CD4-positive, alpha-beta T cell (primary cell): ENCODE measurements at regions not wholly inside any gene's neighbourhood (a gene's known extent, or its start where the extent isn't known, plus 50 kb on each side); places are given as distances from the start of the nearest gene placed in this dataset.

Source experiments
- ATAC-seq: fragments of 200-7000 bp; cut with Tn5 transposase; one replicate; pipeline ENCODE4 v1.10.0; 2022; ENCODE audit warnings: mild to moderate bottlenecking; ENCODE audit not compliant: poor library complexity
- CTCF ChIA-PET: fragments of 350-600 bp; sonication (Branson Sonifier 250); formaldehyde crosslinking; loops from one replicate; lab custom pipeline; 2021; ENCODE audit warnings: antibody characterized with exemption, inconsistent platforms; lab: Charles Lee
- POLR2A ChIA-PET: fragments of 350-600 bp; sonication (Branson Sonifier 250); formaldehyde crosslinking; loops from one replicate; lab custom pipeline; 2021; ENCODE audit warnings: antibody characterized with exemption, inconsistent platforms; lab: Charles Lee
- DNase-seq, 14 experiments: peaks; one replicate each; pipeline ENCODE4 v3.0.0-alpha.2; 2013 to 2020; ENCODE audit warnings: mixed read lengths in 2 of 14
- H3K27ac ChIP-seq, 2 donors: one replicate each; pipeline versions ENCODE4 v1.5.1 to v1.7.0; 2013; ENCODE audit warnings: low read length in 2 of 2, low read depth in 1 of 2, mild to moderate bottlenecking in 1 of 2
- H3K27me3 ChIP-seq, 2 experiments: 1 replicate in 1 of 2; 2 replicates in 1 of 2; pipeline versions ENCODE4 v1.6.1 to v1.7.0; 2013; ENCODE audit warnings: low read length in 2 of 2, control low read depth in 1 of 2, mild to moderate bottlenecking in 1 of 2, moderate library complexity in 1 of 2; ENCODE audit not compliant: insufficient read depth in 2 of 2, control insufficient read depth in 1 of 2
- H3K36me3 ChIP-seq: one replicate; pipeline ENCODE4 v1.6.1; 2013; ENCODE audit warnings: low read length, control low read depth; ENCODE audit not compliant: insufficient read depth
- H3K4me1 ChIP-seq: one replicate; pipeline ENCODE4 v1.6.1; 2013; ENCODE audit warnings: low read length, control low read depth; ENCODE audit not compliant: insufficient read depth
- H3K4me3 ChIP-seq: one replicate; pipeline ENCODE4 v1.5.1; 2013; ENCODE audit warnings: mild to moderate bottlenecking, low read length, moderate library complexity
- H3K9me3 ChIP-seq, 2 experiments: 1 replicate in 1 of 2; 2 replicates in 1 of 2; pipeline versions ENCODE4 v1.6.1 to v1.7.0; 2013; ENCODE audit warnings: low read length in 2 of 2, mild to moderate bottlenecking in 2 of 2, control low read depth in 1 of 2, moderate library complexity in 1 of 2; ENCODE audit not compliant: control insufficient read depth in 1 of 2, insufficient read depth in 1 of 2
- H3K27ac Mint-ChIP-seq: one replicate; pipeline ENCODE4 v1.8.0; 2020; ENCODE audit warnings: mixed read lengths
- H3K27me3 Mint-ChIP-seq: one replicate; pipeline ENCODE4 v1.8.0; 2021; ENCODE audit warnings: mixed read lengths
- H3K36me3 Mint-ChIP-seq: one replicate; pipeline ENCODE4 v1.8.0; 2021; ENCODE audit warnings: low read depth, mixed read lengths
- H3K4me1 Mint-ChIP-seq: one replicate; pipeline ENCODE4 v1.8.0; 2021; ENCODE audit warnings: low read depth, mixed read lengths
- H3K4me3 Mint-ChIP-seq: one replicate; pipeline ENCODE4 v1.8.0; 2020; ENCODE audit warnings: mild to moderate bottlenecking, mixed read lengths
- H3K9me3 Mint-ChIP-seq: one replicate; pipeline ENCODE4 v1.8.0; 2020; ENCODE audit warnings: mixed read lengths
- intact Hi-C, 2 experiments: fragments of 100-400 bp; cut with DNase I in 1 of 2; cut with micrococcal nuclease in 1 of 2; formaldehyde crosslinking; loops; one replicate each; pipeline versions ENCODE4 v1.15.1 to v1.9.0; 2023 to 2025; cut with DNase I, micrococcal nuclease
- TF ChIP-seq, protein P1 (sequence below): fragments of 200-600 bp; IDR thresholded peaks from one replicate; pipeline ENCODE4 v1.8.0; 2022; ENCODE audit warnings: antibody characterized with exemption, mild to moderate bottlenecking

DNA sequence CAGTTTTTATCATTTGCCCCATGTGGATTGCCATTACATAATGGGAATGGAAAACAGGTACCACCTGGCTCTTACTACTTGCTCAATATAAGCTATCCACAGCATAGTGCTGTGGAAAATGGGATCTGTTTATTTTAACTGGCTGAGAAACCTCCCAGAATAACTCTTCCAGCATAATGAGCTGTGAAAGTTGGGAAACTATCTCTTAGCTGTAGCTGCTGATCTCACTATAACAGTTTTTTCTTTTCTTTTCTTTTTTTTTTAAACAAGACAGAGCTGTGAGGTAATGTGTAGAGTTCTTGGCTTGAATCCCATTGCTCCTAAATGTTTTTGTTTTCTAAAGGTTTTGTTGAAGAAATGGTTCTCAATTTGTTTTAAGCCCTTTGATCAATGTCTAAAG is 988.3 kb downstream of the PCDH19 start:
- TF ChIP-seq, protein P1, sequence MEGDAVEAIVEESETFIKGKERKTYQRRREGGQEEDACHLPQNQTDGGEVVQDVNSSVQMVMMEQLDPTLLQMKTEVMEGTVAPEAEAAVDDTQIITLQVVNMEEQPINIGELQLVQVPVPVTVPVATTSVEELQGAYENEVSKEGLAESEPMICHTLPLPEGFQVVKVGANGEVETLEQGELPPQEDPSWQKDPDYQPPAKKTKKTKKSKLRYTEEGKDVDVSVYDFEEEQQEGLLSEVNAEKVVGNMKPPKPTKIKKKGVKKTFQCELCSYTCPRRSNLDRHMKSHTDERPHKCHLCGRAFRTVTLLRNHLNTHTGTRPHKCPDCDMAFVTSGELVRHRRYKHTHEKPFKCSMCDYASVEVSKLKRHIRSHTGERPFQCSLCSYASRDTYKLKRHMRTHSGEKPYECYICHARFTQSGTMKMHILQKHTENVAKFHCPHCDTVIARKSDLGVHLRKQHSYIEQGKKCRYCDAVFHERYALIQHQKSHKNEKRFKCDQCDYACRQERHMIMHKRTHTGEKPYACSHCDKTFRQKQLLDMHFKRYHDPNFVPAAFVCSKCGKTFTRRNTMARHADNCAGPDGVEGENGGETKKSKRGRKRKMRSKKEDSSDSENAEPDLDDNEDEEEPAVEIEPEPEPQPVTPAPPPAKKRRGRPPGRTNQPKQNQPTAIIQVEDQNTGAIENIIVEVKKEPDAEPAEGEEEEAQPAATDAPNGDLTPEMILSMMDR: no peak
- Mint-ChIP-seq H3K4me3 (no peak overlapping the region), H3K36me3 (no peaks in the 10 kb centered on the region), H3K27me3 (no peaks in the 10 kb centered on the region), H3K9me3 (no peaks in the 10 kb centered on the region), H3K27ac (no peak overlapping the region), H3K4me1 (no peaks in the 10 kb centered on the region)
- no peak overlapping the region for H3K4me3 ChIP-seq
- H3K4me1 ChIP-seq: no peaks in the 10 kb centered on the region
- H3K27me3 ChIP-seq: no peaks in the 10 kb centered on the region
- no peaks in the 10 kb centered on the region for H3K9me3 ChIP-seq
- ChIA-PET CTCF (interaction anchor here (0.6 kb wide), 1 partner anchor 1456 kb away, joined by 4 read pairs; no protein-coding TSS in a partner anchor), POLR2A (no interaction called here)
- intact Hi-C loops: no loop called here
- ATAC-seq (no peak), DNase-seq (no peak)
- no peaks in the 10 kb centered on the region for H3K36me3 ChIP-seq
- no peak overlapping the region for H3K27ac ChIP-seq

DNA sequence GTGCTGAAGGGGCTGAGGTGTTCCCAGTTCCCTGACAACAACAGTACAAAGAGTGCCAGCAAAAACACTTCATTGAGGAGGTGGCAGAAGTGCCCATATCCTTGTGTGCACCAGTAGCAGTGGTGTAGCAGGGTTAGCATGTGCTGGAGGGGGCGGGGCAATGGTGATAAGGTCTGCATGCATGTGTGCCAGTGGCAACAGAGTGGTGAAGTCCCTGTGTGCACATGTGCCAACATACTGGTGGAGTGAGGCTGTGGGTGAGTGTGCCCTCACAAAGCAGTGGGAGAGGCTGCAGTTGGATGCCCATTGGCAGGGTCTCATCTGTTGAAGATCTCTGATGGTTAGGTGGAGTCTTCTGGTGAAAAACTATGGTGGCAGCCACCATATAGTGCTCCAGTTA is 994.6 kb downstream of the PCDH19 start:
- no peak overlapping the region for H3K4me3 ChIP-seq
- H3K9me3 Mint-ChIP-seq: no peaks in the 10 kb centered on the region
- CTCF ChIA-PET: no interaction called here
- no peaks in the 10 kb centered on the region for H3K36me3 Mint-ChIP-seq
- no peaks in the 10 kb centered on the region for H3K36me3 ChIP-seq
- no peaks in the 10 kb centered on the region for H3K9me3 ChIP-seq
- H3K27ac Mint-ChIP-seq: no peak overlapping the region
- H3K4me1 ChIP-seq: no peaks in the 10 kb centered on the region
- ATAC-seq (no peak), DNase-seq (no peak)
- no peak overlapping the region for H3K27ac ChIP-seq
- TF ChIP-seq, protein P1: no peak
- H3K27me3 ChIP-seq: no peaks in the 10 kb centered on the region
- H3K4me3 Mint-ChIP-seq: no peak overlapping the region
- H3K27me3 Mint-ChIP-seq: no peaks in the 10 kb centered on the region
- intact Hi-C loops: no loop called here
- no peaks in the 10 kb centered on the region for H3K4me1 Mint-ChIP-seq
- POLR2A ChIA-PET: no interaction called here

DNA sequence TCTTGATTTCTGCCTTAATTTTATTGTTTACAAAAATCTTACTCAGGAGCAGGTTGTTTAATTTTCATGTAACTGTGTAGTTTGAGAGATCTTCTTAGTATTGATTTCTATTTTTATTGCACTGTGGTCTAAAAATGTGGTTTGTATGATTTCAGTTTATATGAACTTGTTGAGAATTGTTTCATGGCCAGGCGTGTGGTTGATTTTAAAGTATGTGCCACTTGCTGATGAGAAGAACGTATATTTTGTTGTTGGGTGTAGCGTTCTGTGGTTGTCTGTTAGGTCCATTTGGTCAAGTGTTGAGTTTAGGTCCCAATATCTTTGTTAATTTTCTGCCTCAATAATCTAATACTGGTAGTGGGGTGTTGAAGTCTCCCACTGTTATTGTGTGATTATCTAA is 996.8 kb downstream of the PCDH19 start:
- no peak overlapping the region for H3K27ac Mint-ChIP-seq
- no peak overlapping the region for H3K4me3 Mint-ChIP-seq
- TF ChIP-seq, protein P1: no peak
- H3K4me3 ChIP-seq: no peak overlapping the region
- no peaks in the 10 kb centered on the region for H3K27me3 Mint-ChIP-seq
- no peaks in the 10 kb centered on the region for H3K9me3 ChIP-seq
- no peaks in the 10 kb centered on the region for H3K4me1 ChIP-seq
- H3K36me3 Mint-ChIP-seq: no peaks in the 10 kb centered on the region
- H3K36me3 ChIP-seq: no peaks in the 10 kb centered on the region
- DNase-seq (no peak), ATAC-seq (no peak)
- CTCF ChIA-PET: no interaction called here
- H3K27me3 ChIP-seq: no peaks in the 10 kb centered on the region
- no peaks in the 10 kb centered on the region for H3K4me1 Mint-ChIP-seq
- intact Hi-C loops: no loop called here
- POLR2A ChIA-PET: no interaction called here
- H3K27ac ChIP-seq: no peak overlapping the region
- H3K9me3 Mint-ChIP-seq: no peaks in the 10 kb centered on the region
